ENCODE measurements at regions not wholly inside any gene's neighbourhood (a gene's known extent, or its start where the extent isn't known, plus 50 kb on each side); places are given as distances from the start of the nearest gene placed in this dataset.

- DNase-seq (ENCODE audit: low read depth, low spot score) (no peak), FAIRE-seq (no peak)
- no peaks in the 10 kb centered on the region for H3K9me3 ChIP-seq (replicated peaks; ENCODE audit: control insufficient read depth, insufficient read depth, low read length)
- H3K9ac ChIP-seq (replicated peaks; ENCODE audit: extremely low read depth, insufficient read depth, low read length) = no peak overlapping the region
- H4K20me1 ChIP-seq (replicated peaks; ENCODE audit: control insufficient read depth, extremely low read depth, insufficient read depth, low read length) = no peaks in the 10 kb centered on the region
- no peak overlapping the region for H3K27ac ChIP-seq (ENCODE audit: insufficient read depth, low read depth, low read length)
- no peaks in the 10 kb centered on the region for H3K36me3 ChIP-seq (ENCODE audit: control insufficient read depth in 2 of 2, extremely low read depth in 1 of 2, insufficient read depth in 2 of 2, low read length in 2 of 2)
- H3K9me1 ChIP-seq (replicated peaks; ENCODE audit: control insufficient read depth, extremely low read depth, insufficient read depth, low read length) = no peaks in the 10 kb centered on the region
- H3K4me1 ChIP-seq (ENCODE audit: control insufficient read depth, extremely low read depth, insufficient read depth, low read length) = no peaks in the 10 kb centered on the region
- TF ChIP-seq GATA2 (IDR thresholded peaks at IDR 0.05; ENCODE audit: insufficient read depth, insufficient read length, low read depth, low read length) (no peak), POLR2A (IDR thresholded peaks at IDR 0.05; ENCODE audit: low read depth, low read length) (no peak), POLR2AphosphoS5 (IDR thresholded peaks at IDR 0.05; ENCODE audit: insufficient read depth, low read depth, low read length) (no peak), EZH2 (IDR thresholded peaks at IDR 0.05; ENCODE audit: borderline replicate concordance, low read depth, low read length, severe bottlenecking) (no peak), JUN (IDR thresholded peaks at IDR 0.05; ENCODE audit: borderline replicate concordance, insufficient read depth, insufficient read length, low read depth) (no peak), MYC (IDR thresholded peaks at IDR 0.05; ENCODE audit: low read depth, low read length) (no peak), FOS (IDR thresholded peaks at IDR 0.05; ENCODE audit: borderline replicate concordance, insufficient read depth, low read length) (no peak), MAX (IDR thresholded peaks at IDR 0.05; ENCODE audit: insufficient read depth, insufficient read length) (no peak), CTCF (IDR thresholded peaks at IDR 0.05; ENCODE audit: extremely low read depth in 1 of 2, insufficient read depth in 1 of 2, low read depth in 1 of 2, low read length in 2 of 2) (no peak)
- no peaks in the 10 kb centered on the region for H3K79me2 ChIP-seq (ENCODE audit: control insufficient read depth, insufficient read depth, low read length)
- POLR2A ChIA-PET = no interaction called here
- BruUV-seq (replicated peaks) = no TSS peak
- intact Hi-C loops (cut with micrococcal nuclease) (no loop called here), dilution Hi-C loops (cut with MboI; ENCODE audit: extremely low pct_ligation_motif_present, low sequenced_read_pairs) (no loop called here)
- no peak overlapping the region for H3K4me3 ChIP-seq (replicated peaks in 1 of 3; ENCODE audit: insufficient read depth in 1 of 3, low read depth in 1 of 3, low read length in 3 of 3)
- no peaks in the 10 kb centered on the region for H3K27me3 ChIP-seq (ENCODE audit: control insufficient read depth in 2 of 2, insufficient read depth in 2 of 2, low read length in 2 of 2)
- CTCF ChIA-PET = no interaction called here
- H2AFZ ChIP-seq (ENCODE audit: low read depth, low read length) = no peak overlapping the region
- no peak overlapping the region for H3K4me2 ChIP-seq (ENCODE audit: insufficient read depth, low read length)
Observed at GRCh38 chr1:38528623-38529022, 330.9 kb downstream of the RRAGC start.
